ENCODE measurements at regions not wholly inside any gene's neighbourhood (a gene's known extent, or its start where the extent isn't known, plus 50 kb on each side); places are given as distances from the start of the nearest gene placed in this dataset.

DNA sequence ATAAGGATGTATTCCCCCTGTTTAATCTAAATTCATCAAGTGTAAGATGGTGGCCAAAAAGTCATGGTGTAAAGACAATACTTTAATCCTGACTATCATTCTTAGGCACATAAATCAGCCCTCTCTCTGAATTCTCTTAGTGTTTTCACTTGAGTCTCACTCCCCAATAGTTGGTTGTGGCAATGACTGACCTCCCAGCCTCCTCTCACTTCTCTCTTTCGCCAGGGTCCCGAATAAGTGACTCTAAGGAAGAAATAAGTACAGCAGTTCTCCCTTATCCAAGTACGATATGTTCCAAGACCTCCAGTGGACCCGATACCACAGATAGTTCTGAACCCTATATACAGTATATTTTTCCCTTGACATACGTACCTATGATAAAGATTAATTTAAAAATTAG, 335.3 kb downstream of the MAF start:
- DNase-seq (ENCODE audit: low read depth, low spot score): no peak

DNA sequence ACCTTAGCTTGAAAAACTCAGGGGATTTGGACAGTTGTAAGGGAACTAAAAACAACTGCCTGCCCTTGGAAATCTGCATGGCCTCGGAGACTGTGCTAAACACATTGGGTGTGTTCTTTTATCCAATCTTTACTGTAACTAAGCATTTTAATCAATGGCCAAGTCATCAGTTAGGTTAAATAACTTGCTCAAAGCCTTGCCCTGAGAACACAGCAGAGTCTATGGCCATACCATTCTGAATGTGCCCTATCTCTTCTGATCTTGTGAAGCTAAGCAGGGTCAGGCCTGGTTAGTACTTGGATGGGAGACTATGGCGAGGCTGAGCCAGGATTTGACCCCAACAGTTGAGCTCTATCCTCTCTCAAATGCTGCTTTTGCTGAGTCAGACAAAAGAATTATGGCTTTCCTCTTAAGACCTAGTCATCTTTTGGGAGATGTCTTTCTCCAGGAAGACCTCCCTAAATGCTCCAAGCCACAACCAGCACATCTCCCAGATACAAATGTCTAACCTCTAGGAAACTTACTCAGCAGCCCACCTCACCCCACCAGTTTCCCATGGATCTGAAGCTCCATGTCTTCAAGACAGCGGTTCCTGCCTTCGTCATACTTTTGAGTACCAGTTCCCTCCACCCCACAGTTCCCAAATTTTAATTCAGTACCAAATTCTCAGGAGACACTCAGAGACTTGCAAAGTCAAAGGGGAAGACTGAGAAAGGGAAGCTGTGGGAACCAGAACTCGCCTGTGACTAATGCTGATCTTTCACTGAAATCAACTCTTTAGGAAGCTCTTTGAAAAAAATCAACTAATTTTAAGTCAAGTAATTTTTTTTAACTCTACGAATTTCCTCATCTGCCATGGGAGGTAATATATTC, 336.1 kb downstream of the MAF start:
- DNase-seq (ENCODE audit: low read depth, low spot score): no peak

DNA sequence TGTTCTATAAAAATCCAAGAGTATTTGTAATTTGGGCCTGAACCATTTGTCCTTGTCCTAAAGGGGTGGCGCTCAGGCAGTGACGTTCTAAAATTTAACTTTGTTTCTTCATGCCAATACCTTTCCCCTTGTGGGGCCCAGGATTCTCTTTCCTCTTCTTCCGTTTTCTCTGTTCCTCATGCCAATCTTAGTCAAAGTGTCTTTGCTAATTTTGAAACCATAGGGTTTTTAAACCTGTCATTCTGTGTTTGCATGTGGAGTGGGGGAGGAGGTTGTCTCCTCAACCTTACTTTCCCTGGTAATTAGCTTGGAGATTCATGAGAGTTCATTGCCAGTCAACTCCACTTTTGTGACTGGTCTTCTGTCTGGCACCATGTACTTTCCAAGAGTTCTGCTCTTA, 337.1 kb downstream of the MAF start:
- DNase-seq (ENCODE audit: low read depth, low spot score): no peak
